ENCODE measurements at regions not wholly inside any gene's neighbourhood (a gene's known extent, or its start where the extent isn't known, plus 50 kb on each side); places are given as distances from the start of the nearest gene placed in this dataset.

- intact Hi-C loops (cut with DNase I; ENCODE audit: low total_unique reads): no loop called here
- H3K4me3 ChIP-seq: no peak overlapping the region
- no peaks in the 10 kb centered on the region for H3K36me3 ChIP-seq
- TF ChIP-seq CTCF (IDR thresholded peaks at IDR 0.05): no peak
- no peak for TF ChIP-seq POLR2A (IDR thresholded peaks at IDR 0.05)
- TF ChIP-seq POLR2AphosphoS5 (IDR thresholded peaks at IDR 0.05): no peak
- H3K4me1 ChIP-seq: no peaks in the 10 kb centered on the region
- DNase-seq (ENCODE audit: low spot score in 2 of 2): no peak
- no peaks in the 10 kb centered on the region for H3K27me3 ChIP-seq
- no peak overlapping the region for H3K27ac ChIP-seq
- H3K9me3 ChIP-seq: no peaks in the 10 kb centered on the region
These were observed 254.4 kb upstream of the NCKAP5 start for GRCh38 chr2:133822517-133823225.

- Histone ChIP-seq H3K27me3 (no peaks in the 10 kb centered on the region), H3K9me3 (no peaks in the 10 kb centered on the region)
- DNase-seq (ENCODE audit: low spot score in 2 of 2): no peak
These were observed 254.9 kb upstream of the NCKAP5 start for GRCh38 chr2:133823226-133823550.

GRCh38 chr2:133824869-133825268 lies 256.6 kb upstream of the NCKAP5 start:
- Histone ChIP-seq H3K27me3 (no peaks in the 10 kb centered on the region), H3K4me3 (no peak overlapping the region), H3K4me1 (no peaks in the 10 kb centered on the region), H3K9me3 (no peaks in the 10 kb centered on the region), H3K27ac (no peak overlapping the region), H3K36me3 (no peaks in the 10 kb centered on the region)
- TF ChIP-seq POLR2A (IDR thresholded peaks at IDR 0.05): no peak
- no peak for TF ChIP-seq CTCF (IDR thresholded peaks at IDR 0.05)
- no peak for TF ChIP-seq POLR2AphosphoS5 (IDR thresholded peaks at IDR 0.05)
- no peak for DNase-seq (ENCODE audit: low spot score in 2 of 2)
- intact Hi-C loops (cut with DNase I; ENCODE audit: low total_unique reads): no loop called here

More at GRCh38 chr2:133823226-133823550, 254.9 kb upstream of the NCKAP5 start:
- H3K4me3 ChIP-seq: no peak overlapping the region
- TF ChIP-seq CTCF (IDR thresholded peaks at IDR 0.05) (no peak), POLR2A (IDR thresholded peaks at IDR 0.05) (no peak), POLR2AphosphoS5 (IDR thresholded peaks at IDR 0.05) (no peak)
- no peaks in the 10 kb centered on the region for H3K4me1 ChIP-seq
- H3K36me3 ChIP-seq: no peaks in the 10 kb centered on the region
- intact Hi-C loops (cut with DNase I; ENCODE audit: low total_unique reads): no loop called here
- H3K27ac ChIP-seq: no peak overlapping the region

- Histone ChIP-seq H3K4me3 (no peak overlapping the region), H3K9me3 (no peaks in the 10 kb centered on the region), H3K27ac (no peak overlapping the region), H3K36me3 (no peaks in the 10 kb centered on the region), H3K4me1 (no peaks in the 10 kb centered on the region), H3K27me3 (no peaks in the 10 kb centered on the region)
- DNase-seq (ENCODE audit: low spot score in 2 of 2): no peak
- intact Hi-C loops (cut with DNase I; ENCODE audit: low total_unique reads): no loop called here
- TF ChIP-seq POLR2AphosphoS5 (IDR thresholded peaks at IDR 0.05) (no peak), POLR2A (IDR thresholded peaks at IDR 0.05) (no peak), CTCF (IDR thresholded peaks at IDR 0.05) (no peak)
These were observed 257.5 kb upstream of the NCKAP5 start for GRCh38 chr2:133825778-133826177.

- DNase-seq (ENCODE audit: low spot score in 2 of 2): no peak
- TF ChIP-seq POLR2A (IDR thresholded peaks at IDR 0.05) (no peak), CTCF (IDR thresholded peaks at IDR 0.05) (no peak), POLR2AphosphoS5 (IDR thresholded peaks at IDR 0.05) (no peak)
- Histone ChIP-seq H3K27me3 (no peaks in the 10 kb centered on the region), H3K4me1 (no peaks in the 10 kb centered on the region), H3K36me3 (no peaks in the 10 kb centered on the region), H3K9me3 (no peaks in the 10 kb centered on the region), H3K27ac (no peak overlapping the region), H3K4me3 (no peak overlapping the region)
- intact Hi-C loops (cut with DNase I; ENCODE audit: low total_unique reads): no loop called here
These were observed 260.6 kb upstream of the NCKAP5 start for GRCh38 chr2:133828913-133829312.
